NOMO-1 treated with dmso at 0.1 percent for 144 hours (cell line): ENCODE measurements at regions not wholly inside any gene's neighbourhood (a gene's known extent, or its start where the extent isn't known, plus 50 kb on each side); places are given as distances from the start of the nearest gene placed in this dataset.
"Not testable (repeated sequence)": the region's sequence is repeated elsewhere in the genome, so short reads cannot be mapped to it uniquely, and the experiment has no call there.

Source experiments
- DNase-seq: peaks from one replicate; lab custom pipeline; 2025; ENCODE audit not compliant: unreplicated experiment; lab: John Stamatoyannopoulos, UW

- DNase-seq: no peak
These were observed 50.2 kb upstream of the DACT2 start for GRCh38 chr6:168369786-168370185.

DNA sequence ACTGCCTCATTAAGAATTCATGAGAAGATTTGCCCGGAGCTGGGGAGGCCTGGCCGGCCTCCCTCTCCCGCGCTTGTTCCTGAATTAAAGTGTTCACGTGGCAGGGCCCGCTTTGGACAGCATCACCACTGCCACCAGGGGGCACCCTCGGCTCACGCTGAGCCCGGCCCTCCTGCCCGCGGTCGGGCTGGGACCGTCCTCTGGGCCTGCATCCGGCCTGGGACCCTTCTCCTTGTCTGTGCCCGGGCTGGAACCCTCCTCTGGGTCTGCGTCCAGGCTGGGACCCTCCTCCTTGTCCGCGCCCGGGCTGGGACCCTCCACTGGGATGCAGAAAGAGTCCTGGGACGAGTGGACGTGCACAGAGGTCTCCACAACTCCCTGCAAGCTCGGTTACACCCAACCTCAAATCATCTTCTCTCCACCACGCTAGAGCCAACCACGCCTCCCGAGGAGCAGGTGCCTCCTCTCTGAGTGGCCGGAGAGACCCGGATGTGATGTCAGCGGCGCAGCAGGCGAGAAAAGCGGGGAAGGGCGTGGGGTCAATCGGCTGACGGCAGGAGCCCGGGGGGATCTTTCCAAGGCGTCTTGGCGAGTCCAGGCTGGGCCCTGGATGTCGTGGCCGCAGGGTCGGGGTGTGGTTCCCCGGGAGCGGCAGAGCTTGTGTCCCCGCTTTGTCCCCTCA, 50.9 kb upstream of the DACT2 start:
- DNase-seq: peak; percentile 10

DNA sequence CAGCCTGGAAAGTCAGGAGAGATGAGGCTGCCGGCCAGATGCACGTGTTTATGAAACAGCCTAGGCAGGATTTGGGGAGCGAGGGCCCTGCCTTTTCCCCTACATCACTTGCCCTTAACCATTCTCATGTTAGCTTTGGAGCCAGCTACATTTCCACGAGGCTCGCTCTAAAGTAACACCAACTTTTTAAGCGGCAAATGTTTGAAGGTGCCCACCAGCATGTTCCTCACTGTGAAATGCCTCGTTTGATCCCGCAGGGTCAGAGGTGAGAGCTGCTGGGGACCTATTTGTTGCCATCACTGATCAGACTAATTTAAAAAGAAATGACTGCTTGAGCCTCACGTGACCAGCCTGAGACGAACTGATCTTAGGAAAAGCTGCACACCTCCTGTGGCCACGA, 51.6 kb upstream of the DACT2 start:
- no peak for DNase-seq

DNA sequence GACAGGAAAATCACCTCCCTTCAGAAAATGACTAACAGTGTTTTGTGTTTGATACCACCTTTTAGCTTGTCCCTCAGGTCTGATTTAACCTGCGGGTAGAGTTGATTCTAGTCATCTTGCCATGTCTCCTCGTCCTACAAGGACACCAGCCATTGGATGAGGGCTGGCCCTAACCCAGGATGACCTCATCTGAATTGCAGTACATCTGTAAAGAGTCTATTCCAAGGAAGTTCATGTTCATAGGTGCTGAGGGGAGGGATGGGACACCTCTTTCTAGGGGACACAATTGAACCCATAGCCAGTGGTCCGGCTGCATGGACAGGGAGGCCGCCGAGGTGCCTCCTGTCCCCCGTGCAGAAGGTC, 52.0 kb upstream of the DACT2 start:
- no peak for DNase-seq

DNA sequence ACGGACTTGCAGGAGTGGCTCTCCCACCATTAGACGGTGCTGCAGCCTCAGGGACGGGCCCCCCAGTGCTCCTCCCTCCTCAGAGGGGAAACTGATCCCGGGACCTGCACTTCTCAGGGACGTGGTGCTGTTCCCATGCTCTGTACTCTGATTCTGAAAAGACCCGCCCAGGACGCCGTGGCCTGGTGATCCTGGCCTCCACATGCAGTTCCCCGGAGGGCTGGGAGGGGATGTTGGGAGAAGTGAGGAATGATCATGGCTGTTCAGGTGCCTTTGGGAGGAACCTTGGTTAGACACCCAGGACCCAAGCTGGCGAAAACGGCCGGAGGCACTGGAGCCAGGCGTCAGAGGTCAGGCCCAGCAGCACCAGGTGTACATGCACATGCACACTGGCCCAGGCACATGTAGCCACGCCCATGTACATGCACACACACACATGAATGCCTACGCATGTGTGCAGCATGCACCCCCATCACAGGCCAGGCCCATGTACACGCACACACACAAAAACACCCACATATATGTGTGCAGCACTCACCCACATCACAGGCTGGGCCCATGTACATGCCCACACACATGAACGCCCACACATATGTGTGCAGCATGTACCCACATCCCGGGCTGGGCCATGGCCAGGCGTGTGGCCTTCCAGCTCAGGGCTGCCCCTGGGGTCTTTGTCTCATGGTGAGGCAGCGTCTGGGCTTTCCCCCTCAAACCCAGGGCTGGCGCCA, 52.6 kb upstream of the DACT2 start:
- no peak for DNase-seq

GRCh38 chr6:168372889-168373288, 53.3 kb upstream of the DACT2 start:
- no peak for DNase-seq

DNA sequence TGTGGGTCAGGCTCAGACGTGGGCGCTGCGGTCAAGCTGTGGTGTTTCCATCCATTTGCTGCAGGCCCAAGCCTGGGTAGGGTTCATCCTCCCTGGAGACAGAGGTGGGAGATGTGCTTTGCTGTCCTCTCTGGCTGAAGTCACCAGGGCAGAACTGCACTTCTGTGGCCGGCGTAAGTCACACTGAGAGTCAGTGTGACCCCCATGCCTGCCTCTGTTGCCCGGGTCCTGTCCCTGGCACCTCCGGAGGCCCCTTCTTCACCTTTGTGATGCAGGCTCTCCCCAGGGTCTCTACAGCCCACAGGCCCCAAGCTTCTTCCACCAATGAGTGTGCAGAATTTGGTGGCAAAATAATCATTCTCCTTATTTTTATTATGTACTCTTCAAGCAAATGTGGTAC, 53.8 kb upstream of the DACT2 start:
- DNase-seq: no peak

GRCh38 chr6:168374051-168374502, 54.5 kb upstream of the DACT2 start:
- no peak for DNase-seq

DNA sequence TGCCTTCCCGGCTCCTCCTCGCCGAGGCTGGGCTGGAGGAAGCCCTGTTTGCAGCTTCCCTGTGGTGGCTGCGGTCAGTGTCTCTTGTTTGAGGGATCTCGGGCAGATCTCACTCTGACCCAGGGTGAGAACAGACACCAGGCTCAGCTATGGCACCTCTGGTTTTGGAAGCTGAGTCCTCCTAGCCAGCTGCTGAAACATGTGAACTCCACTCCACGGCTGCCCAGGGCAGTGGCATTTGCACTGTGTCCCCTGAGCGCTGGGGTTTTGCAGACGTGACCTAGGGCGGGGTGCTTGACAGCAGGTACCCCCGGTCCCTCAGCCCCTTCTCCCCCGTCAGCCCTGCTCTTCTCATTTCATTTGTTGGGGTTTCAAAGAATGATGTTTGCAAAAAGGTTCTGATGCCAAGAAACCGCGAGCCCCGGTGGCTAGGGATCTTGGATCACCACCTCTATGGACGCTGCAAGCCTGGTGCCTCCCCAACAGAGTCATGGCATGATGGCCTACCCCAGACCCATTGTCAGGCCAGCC, 55.0 kb upstream of the DACT2 start:
- no peak for DNase-seq

DNA sequence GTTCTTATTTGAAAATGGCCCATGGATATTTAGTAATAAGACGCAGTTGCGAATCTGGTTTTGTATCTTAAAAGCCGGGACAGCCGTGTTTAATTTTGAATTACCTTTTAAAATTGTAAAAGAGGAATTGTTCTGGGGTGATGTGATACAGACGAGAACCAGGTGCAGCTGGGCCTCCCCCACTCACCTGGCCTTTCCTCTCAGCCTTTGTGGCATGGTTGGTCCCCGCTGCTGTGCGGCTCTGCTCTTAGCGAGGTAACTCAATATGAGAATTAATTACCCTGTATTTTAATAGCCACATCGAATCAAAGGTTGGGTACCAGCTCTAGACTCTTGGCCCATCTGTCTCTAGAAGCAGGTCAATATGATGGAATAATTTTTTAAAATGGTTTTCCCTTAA, 56.5 kb upstream of the DACT2 start:
- DNase-seq: no peak

DNA sequence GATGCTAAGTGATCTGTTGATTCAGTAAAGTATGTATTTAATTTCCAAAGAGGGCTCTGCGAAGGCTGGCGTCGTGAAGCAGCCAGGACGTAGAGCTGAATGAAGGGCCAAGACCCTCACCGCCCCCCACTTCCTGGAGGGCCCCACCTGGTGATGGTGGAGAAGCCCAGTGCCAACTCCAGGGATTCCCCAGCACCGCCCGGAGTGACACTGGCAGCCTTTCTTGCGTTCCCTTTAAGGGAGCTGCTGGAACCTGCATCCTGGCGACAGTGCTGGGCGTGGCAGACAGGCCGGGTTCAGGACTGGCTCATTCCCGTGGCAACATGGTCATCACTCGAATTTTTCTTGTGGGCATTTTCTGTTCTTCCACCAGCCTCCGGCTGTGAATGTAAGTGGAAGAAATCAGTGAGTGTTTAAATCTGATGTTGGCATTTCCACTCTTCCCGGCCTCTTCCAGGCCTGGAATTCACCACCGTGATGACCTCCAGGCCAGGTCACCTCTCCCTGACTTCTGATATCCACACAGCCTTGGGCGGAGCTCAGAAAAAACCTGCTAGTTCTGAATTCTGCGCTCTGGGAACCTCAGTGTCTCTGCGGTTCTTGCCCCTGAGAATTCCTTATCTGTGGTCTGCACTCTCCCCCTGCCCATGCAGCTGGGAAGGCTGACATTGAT, 57.4 kb upstream of the DACT2 start:
- DNase-seq: no peak

- DNase-seq: no peak
These were observed 57.9 kb upstream of the DACT2 start for GRCh38 chr6:168377484-168377855.

GRCh38 chr6:168377856-168378832, 58.6 kb upstream of the DACT2 start:
- no peak for DNase-seq

DNA sequence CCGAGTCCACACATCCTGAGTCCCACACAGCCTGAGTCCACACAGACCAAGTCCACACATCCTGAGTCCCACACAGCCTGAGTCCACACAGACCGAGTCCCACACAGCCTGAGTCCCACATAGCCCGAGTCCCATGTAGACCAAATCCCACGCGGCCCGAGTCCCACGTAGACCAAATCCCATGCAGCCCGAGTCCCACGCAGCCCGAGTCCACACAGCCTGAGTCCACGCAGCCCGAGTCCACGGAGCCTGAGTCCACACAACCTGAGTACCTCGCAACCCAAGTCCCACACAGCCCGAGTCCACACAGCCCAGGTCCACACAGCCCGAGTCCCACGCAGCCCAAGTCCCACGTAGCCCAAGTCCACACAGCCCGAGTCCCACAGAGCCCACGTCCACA, 60.0 kb upstream of the DACT2 start:
- not testable (repeated sequence) for DNase-seq

DNA sequence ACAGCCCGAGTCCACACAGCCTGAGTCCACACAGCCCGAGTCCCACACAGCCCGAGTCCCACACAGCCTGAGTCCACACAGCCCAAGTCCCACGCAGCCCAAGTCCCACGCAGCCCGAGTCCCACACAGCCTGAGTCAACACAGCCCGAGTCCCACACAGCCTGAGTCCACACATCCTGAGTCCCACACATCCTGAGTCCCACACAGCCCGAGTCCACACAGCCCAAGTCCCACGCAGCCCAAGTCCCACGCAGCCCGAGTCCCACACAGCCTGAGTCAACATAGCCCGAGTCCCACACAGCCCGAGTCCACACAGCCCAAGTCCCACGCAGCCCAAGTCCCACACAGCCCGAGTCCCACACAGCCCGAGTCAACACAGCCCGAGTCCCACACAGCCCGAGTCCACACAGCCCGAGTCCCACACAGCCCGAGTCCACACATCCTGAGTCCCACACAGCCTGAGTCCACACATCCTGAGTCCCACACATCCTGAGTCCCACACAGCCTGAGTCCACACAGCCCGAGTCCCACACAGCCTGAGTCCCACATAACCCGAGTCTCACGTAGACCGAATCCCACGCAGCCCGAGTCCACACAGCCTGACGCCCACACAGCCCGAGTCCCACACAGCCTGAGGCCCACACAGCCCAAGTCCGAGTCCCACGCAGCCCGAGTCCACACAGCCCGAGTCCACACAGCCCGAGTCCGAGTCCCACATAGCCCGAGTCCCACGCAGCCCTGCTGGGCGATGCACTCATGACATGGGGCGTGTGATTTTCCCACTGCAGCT, 60.6 kb upstream of the SMOC2 start:
- DNase-seq: not testable (repeated sequence)

DNA sequence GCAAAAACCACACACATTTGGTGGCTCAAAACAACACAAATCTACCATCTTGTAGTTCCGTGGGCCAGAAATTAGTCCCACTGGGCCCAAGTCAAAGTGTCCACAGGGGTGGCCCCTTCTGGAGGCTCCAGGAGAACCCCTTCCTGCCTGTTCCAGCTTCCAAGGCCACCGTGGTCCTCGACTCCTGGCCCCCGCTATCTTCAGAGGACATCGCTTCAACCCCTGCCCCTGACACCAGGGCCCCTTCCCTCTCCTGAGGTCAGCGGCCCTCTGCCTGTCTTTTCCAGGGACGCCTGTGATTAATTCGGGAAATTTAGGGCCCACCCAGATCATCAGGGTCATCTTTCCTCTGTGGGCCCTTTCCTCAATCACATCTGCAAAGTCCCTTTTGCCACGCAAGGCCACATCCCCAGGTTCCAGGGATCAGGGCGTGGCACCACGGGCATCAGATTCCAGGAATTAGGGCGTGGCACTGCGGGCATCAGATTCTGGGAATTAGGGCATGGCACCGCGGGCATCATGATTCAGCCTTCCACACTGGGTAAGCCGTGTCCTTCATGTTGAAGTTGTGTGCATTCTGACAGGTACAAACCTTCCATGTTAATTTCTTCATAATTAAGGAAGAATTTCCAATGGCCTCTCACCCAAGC, 59.9 kb upstream of the SMOC2 start:
- no peak for DNase-seq

- no peak for DNase-seq
These were observed 59.1 kb upstream of the SMOC2 start for GRCh38 chr6:168381726-168382458.

- no peak for DNase-seq
These were observed 57.7 kb upstream of the SMOC2 start for GRCh38 chr6:168383062-168383854.
